ENCODE measurements at regions not wholly inside any gene's neighbourhood (a gene's known extent, or its start where the extent isn't known, plus 50 kb on each side); places are given as distances from the start of the nearest gene placed in this dataset.
"Not testable (repeated sequence)": the region's sequence is repeated elsewhere in the genome, so short reads cannot be mapped to it uniquely, and the experiment has no call there.

DNA sequence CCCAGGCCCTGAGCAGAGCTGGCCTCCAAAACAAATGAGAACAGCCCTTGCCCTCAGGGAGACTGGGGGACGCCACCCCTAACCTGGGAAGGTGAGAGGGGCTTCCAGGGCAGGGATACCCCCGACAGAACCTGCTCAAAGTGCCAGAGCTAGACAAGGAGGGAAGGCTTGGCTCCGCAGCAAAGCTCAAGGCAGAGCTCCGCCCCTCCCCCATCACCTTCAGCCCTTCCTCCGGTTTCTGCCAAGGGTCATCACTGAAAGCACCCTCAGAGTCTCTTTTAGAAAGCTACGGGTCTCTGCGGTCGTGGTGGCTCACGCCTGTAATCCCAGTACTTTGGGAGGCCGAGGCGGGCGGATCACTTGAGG lies 73.4 kb upstream of the CUX1 start:
- peak; percentile 70 for DNase-seq

DNA sequence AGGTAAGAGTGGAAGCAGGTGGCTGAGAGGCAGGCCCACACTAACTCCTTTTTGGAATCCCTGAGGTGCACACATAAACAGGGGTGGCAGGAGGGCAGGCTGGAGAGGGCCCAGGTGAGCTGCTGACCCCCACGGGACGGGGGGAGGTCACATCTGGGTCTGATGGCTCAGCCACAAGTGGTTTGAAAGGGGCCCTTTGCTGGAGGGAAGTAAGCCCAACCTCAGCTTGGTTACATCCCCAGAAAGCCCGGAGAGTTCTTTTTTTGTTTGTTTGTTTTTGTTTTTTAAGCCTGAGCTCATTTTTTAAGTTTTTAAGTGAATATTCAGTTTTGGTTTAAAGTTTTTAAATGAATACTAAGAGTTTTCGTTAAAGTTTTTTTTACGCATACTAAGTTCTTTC lies 72.8 kb upstream of the CUX1 start:
- peak; percentile 46 for DNase-seq

DNA sequence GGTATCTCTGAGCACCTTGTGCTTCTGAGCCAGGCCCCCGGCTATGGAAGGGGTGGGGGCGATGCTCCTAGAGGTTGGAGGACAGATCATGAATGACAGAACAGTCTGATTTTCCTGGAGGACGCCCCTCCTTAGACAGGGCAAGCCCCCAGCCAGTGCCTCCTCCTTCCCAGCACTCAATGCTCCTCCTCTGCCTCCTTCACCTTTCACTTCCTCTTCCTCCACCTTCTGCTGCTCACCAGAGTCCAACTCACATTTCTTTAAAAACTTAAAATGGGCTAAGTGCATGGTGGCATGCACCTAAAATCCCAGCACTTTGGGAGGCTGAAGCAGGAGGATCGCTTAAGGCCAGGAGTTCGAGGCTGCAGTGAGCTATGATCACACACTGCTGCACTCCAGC lies 71.1 kb upstream of the CUX1 start:
- no peak for DNase-seq

DNA sequence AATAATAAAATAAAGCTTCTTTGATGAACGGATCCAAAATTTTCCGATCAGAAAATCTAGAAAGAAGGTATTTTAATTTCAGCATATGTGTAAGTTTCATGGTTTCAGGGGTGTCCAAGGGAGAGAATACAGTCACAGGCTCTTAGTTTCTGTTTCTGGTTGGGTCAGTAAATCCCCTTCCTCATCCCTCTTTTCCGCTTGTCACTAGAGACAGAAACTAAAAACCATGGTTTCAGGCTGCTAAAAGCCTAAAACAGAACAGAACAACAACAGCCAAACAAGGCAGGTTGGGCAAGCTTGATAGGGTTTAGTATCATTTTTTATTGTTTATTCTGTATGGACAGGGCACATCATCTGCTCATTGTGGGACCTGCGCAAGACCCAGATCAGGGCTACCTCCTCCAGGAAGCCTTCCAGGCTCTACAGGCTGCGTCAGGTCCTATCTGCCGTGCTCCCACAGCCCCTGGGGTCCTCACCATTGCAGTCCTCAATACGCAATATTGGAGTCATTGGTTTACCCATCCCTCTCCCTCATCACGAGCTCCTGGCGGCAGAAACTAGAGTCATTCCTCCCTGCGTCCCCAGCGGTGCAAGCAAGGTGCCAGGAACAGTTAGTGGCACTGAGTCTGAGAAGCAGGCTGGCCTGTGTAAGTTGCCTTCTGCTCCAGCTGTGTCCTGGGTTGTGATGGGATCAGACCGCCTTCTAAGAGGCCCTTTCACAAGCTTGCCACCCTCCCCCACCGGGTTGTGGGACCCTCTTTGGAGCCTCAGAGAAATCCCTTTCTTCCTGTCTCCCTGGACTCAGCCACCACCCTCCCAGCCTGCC lies 70.2 kb upstream of the CUX1 start:
- peak; percentile 41 for DNase-seq

DNA sequence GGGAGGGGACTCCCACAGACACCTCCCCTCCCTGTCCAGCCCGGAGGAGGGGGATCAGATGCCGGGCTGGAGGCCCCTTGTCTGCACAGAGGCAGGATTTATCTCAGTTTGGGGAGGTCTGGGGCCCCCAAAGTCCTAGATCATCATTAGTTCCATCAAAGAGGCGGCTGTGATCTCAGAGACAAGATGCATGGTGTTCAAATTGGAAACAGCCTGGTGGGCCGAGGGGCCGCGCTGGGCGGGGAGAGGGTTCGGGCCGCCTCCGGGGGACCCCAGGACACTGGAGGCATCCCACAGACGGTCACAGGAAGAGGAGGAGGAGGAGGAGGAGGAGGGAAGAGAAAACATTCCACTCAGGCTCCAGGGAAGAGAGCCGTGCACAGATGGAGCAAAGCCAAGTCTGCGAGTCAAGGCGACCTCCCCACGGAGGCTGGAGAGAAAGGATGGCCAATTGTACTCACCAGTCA lies 69.5 kb upstream of the CUX1 start:
- peak; percentile 65 for DNase-seq

DNA sequence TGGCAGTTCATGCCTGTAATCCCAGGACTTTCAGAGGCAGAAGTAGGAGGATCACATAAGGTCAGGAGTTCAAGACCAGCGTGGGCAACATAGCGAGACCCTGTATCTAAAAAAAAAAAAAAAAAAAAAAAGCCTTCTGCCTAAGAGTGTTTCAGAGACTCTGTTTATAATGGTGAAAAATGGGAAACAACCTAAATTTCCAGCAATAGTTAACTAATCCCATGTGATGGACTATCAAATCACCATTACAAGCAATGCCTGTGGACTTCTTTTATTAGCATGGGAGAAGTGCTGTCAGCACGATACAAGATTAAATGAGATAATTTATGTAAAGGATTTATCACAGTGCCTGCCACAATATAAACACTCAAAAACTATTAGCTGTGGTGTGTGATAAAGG lies 67.5 kb upstream of the CUX1 start:
- DNase-seq: no peak

DNA sequence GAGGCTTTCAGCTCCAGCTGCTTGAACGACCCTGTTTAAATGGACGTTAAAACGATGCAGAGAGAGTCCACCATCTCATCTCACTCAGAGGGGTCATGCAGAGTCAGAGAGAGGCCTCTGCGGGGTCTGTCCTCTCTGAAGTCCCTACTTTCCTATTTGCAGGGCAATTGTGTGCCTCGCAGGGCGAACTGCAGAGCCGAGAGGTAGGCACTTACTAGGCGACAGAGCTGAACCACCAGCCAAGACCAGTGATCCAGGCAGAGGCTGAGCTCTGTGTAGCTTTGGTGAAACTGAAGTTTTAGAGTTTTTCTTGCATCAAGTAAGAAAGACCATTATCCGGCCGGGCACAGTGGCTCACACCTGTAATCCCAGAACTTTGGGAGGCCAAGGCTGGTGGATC lies 64.1 kb upstream of the CUX1 start:
- DNase-seq: no peak

DNA sequence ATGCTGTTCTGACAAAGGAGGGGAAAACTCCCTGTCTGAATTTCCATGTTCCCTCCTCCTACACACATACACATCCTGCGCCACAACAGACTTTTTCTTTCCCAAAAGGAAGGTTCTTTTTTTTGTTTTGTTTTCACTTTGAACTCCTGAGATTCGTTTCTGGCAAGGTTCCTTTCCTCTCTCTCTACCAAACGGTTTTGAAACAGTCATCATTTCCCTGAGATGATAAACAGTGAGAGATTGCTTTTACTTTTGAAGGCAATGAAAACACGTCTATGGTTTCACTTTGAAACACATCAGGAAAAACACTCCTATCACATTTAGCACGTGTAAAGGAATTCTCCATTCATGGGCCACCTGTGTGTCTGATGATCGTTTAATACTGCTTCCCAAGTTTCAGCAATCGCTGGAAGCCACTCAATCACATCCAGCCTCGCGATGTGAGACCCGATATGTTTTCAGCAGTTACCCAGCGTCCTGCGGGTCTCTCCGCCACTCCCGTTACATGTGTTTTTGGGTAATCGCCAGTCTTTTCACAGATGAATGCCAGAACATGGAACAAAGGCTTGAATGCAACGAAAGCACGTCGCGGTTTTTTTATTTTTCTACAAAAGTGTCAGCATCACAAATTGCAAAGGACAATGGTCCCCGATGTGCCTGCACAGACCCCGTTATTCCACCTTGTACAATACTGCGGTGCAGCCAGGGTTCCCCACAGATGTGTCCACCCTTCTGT lies 62.8 kb upstream of the CUX1 start:
- DNase-seq: peak; percentile 64

DNA sequence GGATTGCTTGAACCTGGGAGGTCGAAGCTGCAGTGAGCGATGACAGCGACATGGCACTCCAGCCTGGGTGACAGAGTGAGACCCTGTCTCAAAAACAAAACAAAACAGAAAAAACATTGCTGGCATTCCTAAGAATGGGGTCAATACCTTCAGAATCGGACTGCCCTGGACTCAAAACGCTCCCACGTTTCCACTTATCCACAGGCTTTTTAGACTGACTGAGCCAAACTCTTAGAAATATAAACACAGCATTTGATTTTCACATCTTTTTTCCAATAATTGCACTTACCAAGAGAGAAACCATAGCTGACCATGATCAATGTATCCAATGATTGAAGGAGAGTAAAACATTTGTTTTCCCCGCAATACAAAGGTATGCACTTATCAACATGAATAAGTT lies 59.5 kb upstream of the CUX1 start:
- DNase-seq: no peak

DNA sequence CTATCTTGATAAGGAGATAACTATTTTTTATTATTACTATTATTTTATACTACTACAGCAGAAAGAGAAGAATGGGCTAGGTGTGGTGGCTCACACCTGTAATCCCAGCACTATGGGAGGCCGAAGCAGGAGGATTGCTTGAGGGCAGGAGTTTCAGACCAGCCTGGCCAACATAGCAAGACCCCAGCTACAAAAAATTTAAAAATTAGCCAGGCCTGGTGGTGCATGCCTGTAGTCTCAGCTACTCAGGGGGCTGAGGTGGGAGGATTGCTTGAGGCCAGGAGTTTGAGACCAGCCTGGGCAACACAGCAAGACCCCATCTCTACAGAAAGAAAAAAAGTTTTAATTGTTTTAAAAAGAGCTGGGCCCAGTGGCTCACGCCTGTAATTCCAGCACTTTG lies 58.9 kb upstream of the CUX1 start:
- DNase-seq: not testable (repeated sequence)

DNA sequence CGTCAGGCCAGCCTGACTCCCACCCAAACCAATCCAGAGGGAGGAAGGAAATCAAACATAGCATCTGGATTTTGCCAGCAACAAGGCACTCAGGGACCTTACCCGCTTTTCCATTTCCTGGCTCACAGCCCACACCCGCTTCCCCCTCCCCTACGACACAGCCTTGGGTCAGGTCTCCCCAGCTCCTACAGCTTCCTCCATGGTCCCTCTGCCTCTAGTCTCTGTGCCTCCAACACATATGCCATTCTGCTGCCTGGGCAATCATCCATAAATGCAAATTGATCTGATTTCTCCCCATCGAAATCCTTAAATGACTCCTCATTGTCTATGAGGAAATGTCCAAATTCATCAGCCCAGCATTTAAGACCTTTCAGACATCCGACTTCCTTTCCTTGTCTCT lies 53.2 kb upstream of the CUX1 start:
- DNase-seq: no peak

DNA sequence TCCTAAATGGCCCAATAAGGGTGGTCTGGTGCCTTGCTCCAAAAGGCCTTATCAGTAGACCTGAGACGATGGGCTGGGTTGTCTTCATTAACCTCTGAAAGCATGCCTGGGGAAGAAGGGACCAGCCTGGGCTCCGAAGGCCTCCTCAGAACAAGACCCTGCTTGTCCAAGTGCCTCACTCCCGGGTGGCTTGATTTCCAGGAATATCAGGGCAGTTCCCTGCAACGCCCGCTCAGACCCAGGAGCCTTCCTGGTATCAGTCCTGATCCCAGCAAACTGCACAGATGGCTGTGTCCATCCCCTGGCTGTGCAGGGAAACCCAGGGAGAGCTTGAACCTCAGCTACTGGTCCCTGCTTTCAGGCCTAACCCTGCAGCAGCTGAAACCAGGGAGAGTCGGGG lies 49.9 kb upstream of the CUX1 start:
- DNase-seq: no peak

All from right kidney (tissue), 1 donor.